T-cell (primary cell): ENCODE measurements at regions not wholly inside any gene's neighbourhood (a gene's known extent, or its start where the extent isn't known, plus 50 kb on each side); places are given as distances from the start of the nearest gene placed in this dataset.

Experiments used
- ATAC-seq, 4 experiments: fragments of 200-7000 bp in 3 of 4; fragments of 150-1000 bp in 1 of 4; cut with Tn5 transposase; replicated peaks in 1 of 4; 1 replicate in 3 of 4; 2 replicates in 1 of 4; pipeline ENCODE4 v1.10.0; 2021; ENCODE audit warnings: moderate library complexity in 3 of 4, mild to moderate bottlenecking in 2 of 4, moderate number of reproducible peaks in 1 of 4
- CTCF ChIA-PET, 2 donors: fragments of 300-600 bp; sonication (Branson Sonifier 250); formaldehyde crosslinking; loops; one replicate each; lab custom pipeline; 2022; ENCODE audit warnings: antibody characterized with exemption in 2 of 2; lab: Charles Lee
- POLR2A ChIA-PET, 2 donors: fragments of 300-600 bp; sonication (Branson Sonifier 250); formaldehyde crosslinking; loops; one replicate each; lab custom pipeline; 2022; ENCODE audit warnings: antibody characterized with exemption in 2 of 2; lab: Charles Lee
- DNase-seq, 35 experiments: peaks; one replicate each; pipeline versions ENCODE4 v3.0.0 to v3.0.0-alpha.2; 2013 to 2023
- H3K27ac ChIP-seq: one replicate; pipeline ENCODE4 v1.5.1; 2013; ENCODE audit warnings: low read length
- H3K27me3 ChIP-seq, 2 experiments: replicated peaks in 1 of 2; 1 replicate in 1 of 2; 2 replicates in 1 of 2; pipeline versions ENCODE4 v1.6.1 to v1.7.0; 2013; ENCODE audit warnings: low read length in 1 of 2, mixed read lengths in 1 of 2; ENCODE audit not compliant: control insufficient read depth in 2 of 2, insufficient read depth in 2 of 2; ENCODE audit errors: extremely low read depth in 1 of 2
- H3K36me3 ChIP-seq, 2 donors: 1 replicate in 1 of 2; 2 replicates in 1 of 2; pipeline versions ENCODE4 v1.6.1 to v1.7.0; 2013; ENCODE audit warnings: low read length in 1 of 2; ENCODE audit not compliant: control insufficient read depth in 2 of 2, insufficient read depth in 1 of 2; ENCODE audit errors: extremely low read depth in 1 of 2
- H3K4me1 ChIP-seq, 2 experiments: 1 replicate in 1 of 2; 2 replicates in 1 of 2; pipeline versions ENCODE4 v1.6.1 to v1.7.0; 2013; ENCODE audit warnings: low read length in 2 of 2, mixed read lengths in 1 of 2; ENCODE audit not compliant: insufficient read depth in 2 of 2, control insufficient read depth in 1 of 2; ENCODE audit errors: extremely low read depth in 1 of 2
- H3K4me3 ChIP-seq, 2 donors: 1 replicate in 1 of 2; 2 replicates in 1 of 2; pipeline versions ENCODE4 v1.5.1 to v1.7.0; 2013; ENCODE audit warnings: mild to moderate bottlenecking in 2 of 2, low read length in 1 of 2, moderate library complexity in 1 of 2; ENCODE audit not compliant: control insufficient read depth in 1 of 2; ENCODE audit errors: extremely low read depth in 1 of 2
- H3K9me3 ChIP-seq: 2 replicates; pipeline ENCODE4 v1.7.0; 2013
- H3K27ac Mint-ChIP-seq, 2 donors: one replicate each; pipeline ENCODE4 v1.8.0; 2020 to 2021; ENCODE audit warnings: mild to moderate bottlenecking in 2 of 2, mixed read lengths in 2 of 2
- H3K27me3 Mint-ChIP-seq, 2 donors: one replicate each; pipeline ENCODE4 v1.8.0; 2021 to 2022; ENCODE audit warnings: mixed read lengths in 2 of 2
- H3K36me3 Mint-ChIP-seq: one replicate; pipeline ENCODE4 v1.8.0; 2021; ENCODE audit warnings: mixed read lengths
- H3K4me1 Mint-ChIP-seq, 3 donors: one replicate each; pipeline ENCODE4 v1.8.0; 2020 to 2022; ENCODE audit warnings: mixed read lengths in 3 of 3, mild to moderate bottlenecking in 1 of 3
- H3K4me3 Mint-ChIP-seq, 3 donors: one replicate each; pipeline ENCODE4 v1.8.0; 2020 to 2022; ENCODE audit warnings: mild to moderate bottlenecking in 3 of 3, mixed read lengths in 3 of 3, moderate library complexity in 3 of 3
- H3K9me3 Mint-ChIP-seq, 3 donors: one replicate each; pipeline ENCODE4 v1.8.0; 2020 to 2022; ENCODE audit warnings: mixed read lengths in 3 of 3
- WGBS: methylation state at CpG from one replicate; pipeline ENCODE4 v1.1.5; 2013; ENCODE audit warnings: missing lambda C conversion rate; ENCODE audit not compliant: insufficient coverage; 5-methylcytosine and 5-hydroxymethylcytosine counted together

DNA sequence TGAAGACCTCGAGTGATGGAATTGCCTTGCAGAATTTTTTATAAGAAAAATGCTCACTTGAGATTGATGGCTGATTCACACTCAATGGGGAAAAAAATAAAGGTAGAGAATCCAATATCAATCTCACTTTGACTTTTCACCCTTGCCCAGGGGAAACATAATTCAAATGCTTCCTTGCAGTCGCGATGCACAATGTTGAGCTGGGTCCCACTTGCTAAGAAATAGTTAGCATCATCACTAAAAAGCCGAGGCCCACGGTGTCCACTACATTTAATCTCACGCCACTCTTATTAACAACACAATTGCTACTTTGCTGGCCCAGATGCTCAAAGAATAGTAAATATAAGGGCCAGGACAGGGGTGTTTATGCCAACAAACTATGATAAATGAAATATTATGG is 223.4 kb downstream of the SPTSSA start:
- no peak overlapping the region for H3K27ac Mint-ChIP-seq
- ChIA-PET CTCF (no interaction called here), POLR2A (no interaction called here)
- no peak overlapping the region for H3K4me3 Mint-ChIP-seq
- no CpG with 5 or more reads among the region's 6 CpGs for WGBS
- Histone ChIP-seq H3K4me3 (no peak overlapping the region), H3K27me3 (no peaks in the 10 kb centered on the region), H3K9me3 (no peaks in the 10 kb centered on the region), H3K27ac (no peak overlapping the region), H3K4me1 (no peaks in the 10 kb centered on the region), H3K36me3 (no peaks in the 10 kb centered on the region)
- DNase-seq = no peak
- no peak for ATAC-seq
- H3K27me3 Mint-ChIP-seq = peaks cover 6 to 10% of the 10 kb centered on the region in 2 donors
- no peaks in the 10 kb centered on the region for H3K9me3 Mint-ChIP-seq
- no peaks in the 10 kb centered on the region for H3K4me1 Mint-ChIP-seq
- no peaks in the 10 kb centered on the region for H3K36me3 Mint-ChIP-seq

GRCh38 chr14:34237677-34238076 is 224.4 kb downstream of the SPTSSA start:
- CTCF ChIA-PET = no interaction called here
- Mint-ChIP-seq H3K4me1 (no peaks in the 10 kb centered on the region), H3K4me3 (no peak overlapping the region), H3K27ac (no peak overlapping the region), H3K9me3 (no peaks in the 10 kb centered on the region), H3K36me3 (no peaks in the 10 kb centered on the region), H3K27me3 (peaks cover 6 to 10% of the 10 kb centered on the region in 2 donors)
- Histone ChIP-seq H3K36me3 (no peaks in the 10 kb centered on the region), H3K4me3 (no peak overlapping the region), H3K27ac (no peak overlapping the region), H3K9me3 (no peaks in the 10 kb centered on the region), H3K4me1 (no peaks in the 10 kb centered on the region), H3K27me3 (no peaks in the 10 kb centered on the region)
- WGBS = no CpG with 5 or more reads among the region's 2 CpGs
- POLR2A ChIA-PET = no interaction called here
- ATAC-seq = no peak
- no peak for DNase-seq

DNA sequence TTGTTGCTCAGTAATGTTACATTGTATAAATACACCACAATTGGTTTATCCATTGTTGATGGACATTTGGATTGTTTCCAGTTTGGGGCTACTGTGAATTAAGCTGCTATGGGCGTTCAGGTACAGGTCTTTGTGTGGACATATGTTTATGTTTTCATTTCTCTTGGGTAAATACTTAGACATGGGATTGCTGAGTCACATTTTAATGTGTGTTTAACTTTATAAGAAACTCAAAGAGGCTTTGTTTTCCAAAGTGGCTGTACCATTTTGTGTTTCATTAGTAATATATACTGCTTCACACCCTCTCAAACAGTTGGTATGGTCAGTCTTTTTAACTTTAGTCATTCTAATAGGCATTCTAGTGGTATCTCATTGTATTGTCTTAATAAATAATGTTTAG is 225.0 kb downstream of the SPTSSA start:
- H3K36me3 ChIP-seq = no peaks in the 10 kb centered on the region
- H3K27me3 ChIP-seq = no peaks in the 10 kb centered on the region
- WGBS = no CpG with 5 or more reads among the region's 1 CpG
- Mint-ChIP-seq H3K27ac (no peak overlapping the region), H3K9me3 (no peaks in the 10 kb centered on the region), H3K36me3 (no peaks in the 10 kb centered on the region), H3K4me3 (no peak overlapping the region), H3K4me1 (no peaks in the 10 kb centered on the region), H3K27me3 (peaks cover 5 to 10% of the 10 kb centered on the region in 2 donors)
- no peak overlapping the region for H3K4me3 ChIP-seq
- DNase-seq = no peak
- ChIA-PET POLR2A (no interaction called here), CTCF (no interaction called here)
- H3K9me3 ChIP-seq = no peaks in the 10 kb centered on the region
- ATAC-seq = no peak
- H3K27ac ChIP-seq = no peak overlapping the region
- no peaks in the 10 kb centered on the region for H3K4me1 ChIP-seq

DNA sequence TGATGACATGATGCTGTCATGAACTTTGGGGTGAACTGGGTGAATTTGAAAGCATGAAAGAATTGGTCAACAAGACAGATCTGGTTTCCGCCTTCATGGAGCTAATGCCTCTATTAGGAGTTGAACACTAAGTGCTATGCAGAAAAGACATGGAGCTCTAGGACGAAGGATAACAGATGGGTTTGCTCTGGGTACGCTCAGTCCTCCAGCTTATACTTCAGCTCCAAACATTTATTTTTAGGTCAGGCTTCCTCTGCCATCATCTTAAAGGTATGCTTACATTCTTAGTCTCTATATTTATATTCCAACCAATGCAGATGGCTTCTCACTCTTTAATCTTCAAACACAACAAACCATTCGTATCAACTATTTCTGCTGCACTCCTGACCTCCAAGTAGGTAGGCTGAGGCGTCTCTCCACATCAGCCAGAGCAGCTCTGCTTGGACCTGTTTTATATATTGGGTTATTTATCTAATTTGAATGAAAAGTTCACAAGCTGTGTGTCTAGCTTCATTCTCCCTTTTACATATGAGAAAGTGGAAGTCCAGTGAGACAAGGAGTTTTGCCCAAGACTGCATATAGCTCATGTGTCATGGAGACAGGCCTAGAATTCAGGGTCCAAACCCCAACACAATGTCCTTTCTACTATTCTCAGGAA is 226.3 kb downstream of the SPTSSA start:
- no peak overlapping the region for H3K27ac ChIP-seq
- no peak overlapping the region for H3K27ac Mint-ChIP-seq
- WGBS = 50% methylated on average over 2 of the region's 5 CpGs
- ChIA-PET CTCF (interaction anchor here (0.5 to 0.6 kb wide), 2 partner anchors 43 to 1644 kb away, joined by 3 to 5 read pairs; no protein-coding TSS in a partner anchor), POLR2A (no interaction called here)
- H3K9me3 Mint-ChIP-seq = no peaks in the 10 kb centered on the region
- H3K36me3 Mint-ChIP-seq = no peaks in the 10 kb centered on the region
- H3K4me3 Mint-ChIP-seq = no peak overlapping the region
- no peak overlapping the region for H3K4me3 ChIP-seq
- DNase-seq = no peak
- no peaks in the 10 kb centered on the region for H3K9me3 ChIP-seq
- H3K36me3 ChIP-seq = no peaks in the 10 kb centered on the region
- peaks cover 2 to 3% of the 10 kb centered on the region in 2 donors for H3K27me3 Mint-ChIP-seq
- no peaks in the 10 kb centered on the region for H3K4me1 Mint-ChIP-seq
- no peaks in the 10 kb centered on the region for H3K4me1 ChIP-seq
- H3K27me3 ChIP-seq = no peaks in the 10 kb centered on the region
- ATAC-seq = no peak

DNA sequence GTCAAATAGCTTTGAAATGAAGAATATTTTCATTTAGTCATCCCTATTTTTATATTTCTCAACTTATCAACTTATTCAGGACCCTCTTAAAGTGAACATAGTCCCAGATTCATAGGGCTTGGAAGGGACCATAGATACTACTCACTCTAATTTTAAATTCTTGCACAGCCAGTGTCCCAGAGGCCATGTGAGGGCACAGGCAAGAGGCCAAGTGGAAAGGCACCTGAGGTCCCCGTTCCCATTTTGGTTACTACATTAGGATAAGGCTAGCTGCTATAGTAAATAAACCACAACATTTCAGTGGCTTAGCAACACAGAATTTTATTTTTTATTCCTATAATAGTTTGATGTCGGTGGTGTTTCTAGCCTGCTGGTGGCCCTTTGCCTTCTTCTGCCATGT is 227.8 kb downstream of the SPTSSA start:
- no peaks in the 10 kb centered on the region for H3K4me1 ChIP-seq
- ChIA-PET CTCF (interaction anchor here in 1 of 2 donors (0.6 kb wide), 1 partner anchor 562 kb away, joined by 3 read pairs; no protein-coding TSS in a partner anchor), POLR2A (no interaction called here)
- Mint-ChIP-seq H3K27ac (no peak overlapping the region), H3K36me3 (no peaks in the 10 kb centered on the region), H3K4me1 (no peaks in the 10 kb centered on the region), H3K9me3 (no peaks in the 10 kb centered on the region), H3K27me3 (peaks cover under 1 to 2% of the 10 kb centered on the region in 2 donors), H3K4me3 (no peak overlapping the region)
- ATAC-seq = no peak
- H3K27ac ChIP-seq = no peak overlapping the region
- H3K4me3 ChIP-seq = no peak overlapping the region
- no peaks in the 10 kb centered on the region for H3K27me3 ChIP-seq
- WGBS = no CpG with 5 or more reads among the region's 2 CpGs
- no peaks in the 10 kb centered on the region for H3K36me3 ChIP-seq
- H3K9me3 ChIP-seq = no peaks in the 10 kb centered on the region
- DNase-seq = no peak

DNA sequence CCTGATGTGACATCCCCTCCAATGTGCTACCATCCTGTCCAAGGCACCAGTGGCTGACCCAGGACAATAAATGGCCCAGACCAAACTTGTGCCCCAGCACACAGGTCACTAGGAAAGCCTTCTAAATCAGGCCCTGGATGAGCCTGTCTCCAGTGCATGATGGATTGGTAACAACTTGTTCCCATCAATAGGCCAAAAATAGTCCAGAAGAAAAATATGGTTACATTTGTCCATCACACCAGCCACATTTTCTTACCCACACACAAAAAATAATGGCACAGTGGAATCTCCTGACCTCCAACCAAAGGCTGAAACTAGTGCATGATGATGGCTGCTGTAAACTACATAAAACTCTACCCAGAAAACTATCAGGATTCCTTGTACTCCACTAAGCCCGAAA is 228.4 kb downstream of the SPTSSA start:
- Mint-ChIP-seq H3K9me3 (no peaks in the 10 kb centered on the region), H3K4me3 (no peak overlapping the region), H3K27me3 (peaks cover 0 to 2% of the 10 kb centered on the region in 2 donors), H3K4me1 (no peaks in the 10 kb centered on the region), H3K36me3 (no peaks in the 10 kb centered on the region), H3K27ac (no peak overlapping the region)
- ChIA-PET CTCF (interaction anchor here in 1 of 2 donors (0.6 kb wide), 1 partner anchor 562 kb away, joined by 3 read pairs; no protein-coding TSS in a partner anchor), POLR2A (no interaction called here)
- Histone ChIP-seq H3K27me3 (no peaks in the 10 kb centered on the region), H3K4me3 (no peak overlapping the region), H3K4me1 (no peaks in the 10 kb centered on the region), H3K9me3 (no peaks in the 10 kb centered on the region), H3K36me3 (no peaks in the 10 kb centered on the region), H3K27ac (no peak overlapping the region)
- ATAC-seq (no peak), DNase-seq (no peak)
- WGBS = 100% methylated on average over 1 of the region's 1 CpG
